ENCODE measurements at regions not wholly inside any gene's neighbourhood (a gene's known extent, or its start where the extent isn't known, plus 50 kb on each side); places are given as distances from the start of the nearest gene placed in this dataset.

DNA sequence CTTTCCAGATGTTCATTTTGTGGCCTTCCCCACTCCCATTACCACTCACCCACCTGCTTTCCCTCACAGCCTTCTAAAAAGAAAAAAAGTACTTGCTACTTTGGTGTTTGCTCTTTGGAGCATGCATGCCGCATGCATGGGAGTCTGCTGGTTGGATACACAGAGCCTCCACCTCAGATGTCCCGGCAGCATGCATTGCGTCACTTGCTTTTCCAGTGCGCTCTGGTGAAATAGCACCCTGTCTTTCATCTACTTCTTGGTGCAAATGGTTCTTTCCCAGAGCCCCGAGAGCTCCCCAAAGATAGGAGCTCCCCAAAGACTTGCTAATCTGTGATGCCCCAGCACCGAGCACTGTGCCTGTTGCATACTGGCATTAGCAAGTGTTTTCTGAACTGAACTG, 333.2 kb upstream of the ZNF507 start:
- DNase-seq = peak; percentile 11

DNA sequence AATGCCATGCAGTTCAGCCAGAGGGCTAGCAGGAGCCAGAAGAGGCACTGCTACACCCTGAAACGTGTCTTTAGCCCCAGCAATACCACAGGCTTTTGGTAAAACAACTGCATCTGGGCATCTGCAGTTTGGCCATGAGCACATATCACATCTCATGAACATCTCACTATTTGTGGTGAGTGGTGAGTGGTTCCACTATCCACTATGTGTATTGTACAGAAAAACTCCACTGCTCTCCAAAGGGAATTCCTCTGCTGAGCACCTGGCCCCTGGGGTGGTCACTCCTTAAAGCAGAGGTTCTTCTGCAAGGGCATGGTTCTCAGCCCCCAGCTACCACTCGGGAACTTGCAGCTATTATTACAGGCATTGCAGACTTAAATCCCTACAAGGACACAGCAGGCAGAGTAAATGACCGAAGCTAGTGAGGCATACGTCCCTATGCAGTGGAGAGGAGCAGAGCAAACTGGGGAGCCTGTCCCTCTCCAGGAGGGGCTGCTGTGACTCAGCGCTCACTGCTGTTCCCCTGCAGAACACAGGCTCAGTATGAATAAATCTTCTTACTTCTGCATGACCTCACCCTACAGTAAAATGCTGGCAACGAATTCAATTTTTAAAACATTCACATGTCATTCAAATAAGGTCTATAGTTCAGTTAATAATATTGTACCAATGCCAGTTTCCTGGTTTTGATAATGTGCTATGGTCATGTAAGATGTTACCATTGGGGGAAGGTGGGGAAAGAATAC, 332.4 kb upstream of the ZNF507 start:
- DNase-seq = no peak

DNA sequence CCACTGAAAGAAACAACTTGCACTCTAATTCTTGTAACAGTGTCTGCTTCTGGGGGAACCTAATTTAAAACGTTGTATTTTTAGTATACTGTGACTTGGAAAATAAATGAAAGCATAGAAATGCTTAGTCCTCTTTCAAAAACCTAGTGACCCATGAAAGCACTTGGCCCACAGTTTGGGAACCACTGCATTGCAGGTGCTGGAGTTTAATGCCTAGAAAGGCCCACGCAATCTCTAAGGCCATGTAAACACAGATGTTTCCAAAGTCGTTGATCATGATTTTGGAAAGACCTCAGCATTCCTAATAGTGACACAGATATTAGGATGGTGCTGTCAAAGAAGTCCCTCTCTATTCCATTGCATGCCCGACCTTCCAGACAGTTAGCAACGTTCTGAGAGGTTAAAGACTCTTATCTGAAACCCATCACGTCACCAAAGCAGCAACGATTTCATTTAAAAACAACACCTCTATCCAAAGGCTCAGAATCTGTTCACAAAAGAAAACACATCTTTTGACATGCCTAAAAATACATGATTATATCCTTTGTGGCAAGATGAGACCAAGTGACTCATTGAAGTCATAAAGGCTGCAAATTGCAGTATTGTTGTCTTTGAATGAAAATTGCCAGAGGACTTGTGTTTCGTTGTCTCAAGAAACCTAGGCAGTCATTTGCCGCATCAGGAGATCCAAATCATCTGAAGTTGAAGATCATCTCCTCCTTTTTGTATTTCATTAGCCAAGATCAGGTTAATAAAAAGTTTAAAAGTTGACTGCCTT, 328.0 kb upstream of the ZNF507 start:
- DNase-seq = no peak

DNA sequence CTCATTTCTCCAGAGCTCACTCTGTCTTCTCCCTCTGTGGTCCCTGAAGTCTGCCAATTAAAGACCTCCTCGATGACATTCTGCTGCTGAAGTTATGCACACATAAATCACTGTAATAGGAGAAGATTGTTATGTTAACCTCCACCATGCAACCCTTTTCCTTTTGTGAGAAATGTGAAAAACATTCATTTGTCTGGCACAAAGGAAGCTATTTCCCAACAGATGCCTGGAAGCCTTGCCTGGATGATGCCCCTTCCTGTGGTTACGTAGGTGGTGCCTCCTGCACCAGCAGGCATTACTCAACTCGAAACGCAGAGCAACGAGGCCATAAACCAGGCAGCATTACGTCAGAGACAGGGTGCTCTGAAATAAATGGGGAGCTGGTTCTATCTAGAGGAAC, 327.4 kb upstream of the ZNF507 start:
- DNase-seq = no peak

DNA sequence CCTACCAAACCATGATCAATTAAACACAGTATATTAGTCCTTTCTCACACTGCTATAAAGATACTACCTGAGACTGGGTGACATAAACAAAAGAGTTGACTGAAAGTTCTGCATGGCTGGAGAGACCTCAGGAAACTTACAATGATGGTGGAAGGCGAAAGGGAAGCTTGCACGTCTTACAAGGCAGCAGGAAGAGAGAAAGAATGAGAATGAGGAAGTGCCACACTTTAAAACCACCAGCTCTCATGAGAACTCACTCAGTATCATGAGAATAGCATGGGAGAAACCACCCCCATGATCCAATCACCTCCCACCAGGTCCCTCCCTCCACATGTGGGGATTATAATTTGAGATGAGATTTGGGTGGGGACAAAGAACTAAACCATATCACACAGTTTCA, 324.9 kb upstream of the ZNF507 start:
- no peak for DNase-seq

DNA sequence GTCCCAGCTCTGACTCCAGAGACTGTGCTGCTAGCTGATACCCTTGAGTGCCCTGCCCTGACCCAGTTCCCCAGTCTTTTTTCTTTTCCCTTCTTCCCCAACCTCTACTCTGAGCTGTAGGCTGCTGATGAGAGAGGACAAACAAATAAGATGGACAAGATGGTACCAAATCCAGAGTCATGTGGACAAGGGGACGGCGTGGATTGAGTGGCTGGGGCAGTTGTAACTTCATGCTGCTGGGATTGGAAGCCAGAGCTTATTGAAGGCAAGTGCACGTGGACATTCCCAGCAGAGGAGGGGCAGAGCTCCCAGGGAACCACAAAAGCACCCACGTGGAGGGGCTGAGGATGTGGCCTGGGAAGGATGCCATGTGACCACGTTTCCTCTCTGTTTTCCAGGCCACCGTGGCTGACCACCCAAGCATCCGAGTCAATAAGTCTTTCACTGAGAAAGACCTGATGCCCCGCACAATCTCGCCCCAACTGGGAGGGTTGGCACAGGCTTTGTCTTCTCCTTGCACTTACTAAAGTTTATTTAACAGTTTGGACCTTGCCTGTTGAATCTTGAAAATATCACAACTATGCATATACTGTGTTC, 323.3 kb upstream of the ZNF507 start:
- no peak for DNase-seq

DNA sequence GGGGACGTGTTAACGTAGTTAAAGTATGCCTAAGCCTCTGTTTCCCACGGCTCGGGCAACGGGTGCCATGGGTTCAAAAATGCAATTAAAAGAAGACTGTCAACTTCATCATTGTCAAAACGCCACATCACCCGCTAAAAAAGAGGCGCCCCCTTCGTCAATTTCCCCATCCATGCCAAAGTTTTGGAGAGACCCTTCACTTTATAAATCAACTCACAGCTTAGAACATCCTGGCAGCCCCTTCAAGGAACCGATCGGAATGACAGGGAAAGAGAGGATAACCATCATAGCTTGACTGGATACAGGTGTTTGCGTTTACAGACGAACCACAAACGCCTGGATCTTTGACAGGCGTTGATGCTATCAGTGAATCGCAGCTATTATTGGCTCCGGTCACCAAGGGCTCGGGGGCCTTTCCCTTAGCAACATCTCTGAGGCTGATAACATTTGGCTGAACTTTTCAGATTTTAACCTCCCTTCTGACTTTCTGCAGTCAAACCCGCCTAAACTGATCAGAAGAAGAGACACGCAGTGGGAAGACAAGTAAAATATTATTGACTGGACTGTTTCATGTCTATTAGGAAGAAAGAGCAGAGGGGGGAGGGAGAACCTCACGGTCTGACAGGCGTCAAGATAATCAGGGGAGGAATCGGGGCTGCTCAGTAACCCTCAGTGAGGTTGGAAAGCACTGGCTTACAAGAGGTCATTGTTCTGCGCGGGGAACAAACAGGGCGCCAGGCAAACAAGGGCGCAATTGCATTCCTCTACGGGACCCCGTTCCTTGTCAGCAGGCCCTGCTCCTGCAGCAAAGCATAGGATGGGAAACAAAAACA, 322.5 kb upstream of the ZNF507 start:
- no peak for DNase-seq

DNA sequence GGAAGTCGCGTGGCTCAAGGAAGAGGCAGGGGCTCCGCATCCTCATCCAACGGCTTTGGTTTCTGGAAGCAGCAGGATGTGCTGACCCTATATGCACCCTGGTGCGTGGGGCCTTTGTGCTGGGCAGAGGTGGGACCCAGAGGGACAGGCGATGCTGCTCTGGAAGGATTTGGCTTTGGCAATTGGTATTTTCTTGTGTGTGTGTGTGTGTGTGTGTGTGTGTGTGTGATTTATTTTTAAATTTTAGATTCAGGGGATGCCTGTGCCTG, 321.9 kb upstream of the ZNF507 start:
- no peak for DNase-seq

DNA sequence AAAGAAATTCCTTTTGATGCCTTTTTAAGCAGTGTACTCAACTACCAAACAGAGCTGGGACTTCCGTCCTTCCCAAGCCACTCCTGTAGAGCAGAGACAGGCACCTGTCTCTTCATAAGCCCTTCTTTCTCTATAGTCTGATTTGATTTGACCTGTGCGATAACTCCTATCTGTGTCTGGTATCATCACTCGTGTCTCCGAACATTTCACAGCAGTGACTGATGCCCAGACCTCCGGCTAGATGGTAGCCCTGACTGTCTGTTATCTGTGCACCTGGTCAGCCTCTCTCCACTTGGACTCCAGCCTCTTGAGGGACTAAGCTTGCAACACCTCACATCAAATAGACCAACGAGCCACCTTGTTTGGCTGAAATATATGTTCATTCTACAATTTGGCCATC, 316.2 kb upstream of the ZNF507 start:
- DNase-seq = no peak

DNA sequence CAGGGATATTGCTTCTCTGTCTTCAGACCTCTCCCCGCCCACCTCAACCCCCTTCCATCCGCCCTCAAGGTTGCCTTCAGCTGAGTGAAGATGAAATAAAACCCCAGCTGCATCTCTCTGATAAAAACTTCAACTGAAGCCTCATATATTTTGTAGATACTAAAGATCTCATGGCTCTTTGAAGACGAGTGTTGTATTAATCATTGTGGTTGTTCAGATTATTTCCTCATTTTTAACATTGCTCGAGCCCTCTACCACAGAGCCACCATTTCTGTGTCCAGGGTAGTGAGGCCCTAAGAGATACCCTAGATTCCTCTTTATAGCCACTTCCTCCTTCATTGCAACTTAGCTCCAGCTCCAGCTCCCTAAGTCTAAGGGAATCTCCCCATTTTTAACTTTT, 312.8 kb upstream of the ZNF507 start:
- DNase-seq = no peak

DNA sequence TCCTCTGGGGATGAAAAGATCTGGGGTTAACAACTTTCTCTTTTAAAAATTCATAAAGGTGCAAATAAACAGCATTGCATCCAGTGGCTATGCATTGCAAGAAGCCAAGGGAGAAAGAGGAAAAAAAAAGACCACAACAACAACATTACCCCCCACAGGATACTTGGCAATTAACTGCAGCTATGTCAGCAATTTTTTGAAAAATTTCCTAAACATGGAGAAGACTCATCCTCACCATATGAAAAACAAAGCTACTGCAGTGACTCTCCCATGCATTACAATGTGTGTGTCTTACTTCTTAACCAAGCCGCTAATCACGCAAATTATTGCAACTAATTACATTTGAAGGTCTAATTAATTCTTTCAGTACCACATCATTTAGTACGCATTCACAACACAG, 309.8 kb upstream of the ZNF507 start:
- DNase-seq = no peak

DNA sequence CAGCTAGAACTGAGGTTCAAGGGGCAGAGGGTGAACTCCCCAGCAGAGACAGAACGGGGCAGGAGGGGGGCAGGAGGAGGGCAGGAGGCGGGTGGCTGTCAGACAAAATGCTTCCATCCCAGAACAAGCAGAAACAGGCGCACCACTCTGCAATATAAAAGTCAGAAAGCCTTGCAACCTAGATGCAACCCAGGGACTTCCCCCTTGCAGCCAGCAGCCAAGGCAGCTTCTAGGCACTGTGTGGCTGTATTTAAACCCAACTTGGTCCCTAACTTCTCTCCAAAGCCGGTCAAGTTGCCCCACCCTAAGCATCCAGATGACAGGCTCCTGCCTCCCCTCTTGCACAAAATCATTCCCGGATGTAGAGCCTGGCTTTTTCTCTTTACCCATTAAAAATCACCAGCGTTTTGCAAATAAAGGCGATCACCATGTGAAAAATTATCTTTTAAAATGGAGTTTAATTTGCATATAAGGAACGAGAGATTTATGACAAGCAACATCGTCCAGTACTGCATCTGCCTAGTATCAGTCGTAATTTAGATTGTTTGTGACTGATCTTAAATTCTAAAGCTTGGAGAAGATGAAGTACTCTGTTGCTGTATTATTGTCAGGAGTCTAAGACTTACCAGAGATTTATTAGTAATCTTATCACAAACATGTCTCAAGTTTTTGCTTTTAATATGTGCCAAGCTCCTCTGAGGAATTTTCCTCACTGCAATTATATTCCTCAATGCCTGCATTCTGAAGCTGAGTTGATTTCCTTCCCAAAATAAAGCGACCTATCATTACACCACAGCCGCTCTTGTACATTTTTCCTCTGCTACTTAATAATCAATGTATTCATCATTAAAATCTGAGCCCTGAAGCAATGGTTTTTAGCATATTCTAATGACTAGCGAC, 307.1 kb upstream of the ZNF507 start:
- no peak for DNase-seq

DNA sequence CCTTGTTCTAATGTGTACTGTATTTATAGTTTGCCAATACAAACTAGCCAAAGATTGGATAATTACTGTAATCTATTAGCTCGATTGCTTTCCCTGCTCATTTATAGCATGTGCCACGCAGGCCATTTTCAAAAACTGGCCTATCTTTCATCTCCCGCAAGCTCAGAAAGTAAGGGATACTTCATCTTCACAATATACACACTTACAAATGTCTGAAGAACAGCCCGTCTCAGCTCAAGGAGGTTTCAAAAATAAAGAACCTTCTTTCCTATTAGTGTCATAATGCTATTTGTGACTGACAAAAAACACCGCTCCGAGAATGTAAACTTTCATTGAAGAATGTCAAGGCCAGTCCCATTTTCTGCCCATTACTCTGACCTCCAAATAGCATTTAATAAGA, 306.4 kb upstream of the ZNF507 start:
- DNase-seq = no peak

DNA sequence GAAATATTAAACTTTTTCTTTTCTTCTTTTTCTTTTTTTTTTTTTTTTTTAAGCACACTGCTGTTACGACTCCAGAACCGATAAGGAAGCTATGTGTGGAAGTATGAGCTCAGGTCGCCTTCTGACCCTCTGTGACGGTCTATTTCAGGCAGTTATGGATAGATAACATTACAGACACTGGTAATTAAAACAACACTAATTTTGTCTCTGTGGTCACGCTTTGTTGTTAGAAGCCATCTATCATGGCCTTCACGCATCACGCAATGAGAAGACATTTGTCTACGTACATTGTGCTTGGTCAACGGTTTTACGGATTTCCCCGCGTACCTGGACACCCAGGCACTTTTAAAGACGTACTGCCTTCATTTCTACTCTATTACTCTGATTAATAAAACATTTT, 306.0 kb upstream of the ZNF507 start:
- no peak for DNase-seq

DNA sequence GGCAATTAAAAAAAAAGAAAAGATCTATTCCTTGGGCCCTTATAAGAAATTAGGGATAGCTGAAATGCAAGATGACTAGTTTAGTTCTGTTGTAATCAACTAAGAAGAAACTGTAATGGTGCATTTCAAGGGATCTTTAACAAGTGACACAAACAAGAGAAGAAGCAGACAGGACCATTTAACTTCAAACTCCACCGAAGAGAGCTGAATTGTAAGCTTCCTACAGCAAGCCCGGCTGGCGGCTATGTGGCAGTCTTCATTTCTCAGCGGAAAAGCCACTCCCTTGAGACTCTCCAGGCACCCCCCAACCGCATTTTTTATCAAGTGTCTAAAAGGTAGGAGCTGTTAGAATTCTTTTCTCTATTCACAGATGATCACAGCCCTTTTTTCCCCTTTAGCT, 305.2 kb upstream of the ZNF507 start:
- DNase-seq = peak; percentile 42

DNA sequence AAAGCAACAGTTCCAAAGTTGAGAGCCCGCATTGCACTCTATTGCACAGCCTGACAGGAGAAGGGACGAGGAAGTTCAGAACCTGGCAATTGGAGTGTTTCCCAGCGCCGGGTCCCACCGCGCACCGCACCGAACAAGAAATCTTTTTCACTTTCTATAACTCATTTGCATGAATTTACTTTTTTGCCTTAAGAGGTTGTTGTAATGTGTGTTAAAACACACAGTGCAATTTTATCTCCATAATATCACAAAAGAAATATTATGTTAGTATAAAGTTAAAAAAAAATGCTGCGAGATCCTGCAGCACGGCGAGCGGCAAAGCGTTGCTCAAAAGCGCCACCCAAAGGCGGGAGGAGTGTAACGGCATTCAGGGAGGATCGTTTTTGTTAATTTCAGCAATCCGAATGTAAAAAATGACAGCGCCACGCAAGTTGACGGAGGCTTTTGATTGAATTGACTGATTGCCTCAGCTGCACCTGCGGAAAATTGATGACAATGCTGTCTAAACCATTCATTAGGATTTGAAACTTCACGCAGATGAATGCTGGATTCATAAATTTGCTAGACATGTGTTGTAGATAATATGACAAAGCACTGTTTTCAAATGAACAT, 303.6 kb upstream of the ZNF507 start:
- DNase-seq = peak; percentile 82

DNA sequence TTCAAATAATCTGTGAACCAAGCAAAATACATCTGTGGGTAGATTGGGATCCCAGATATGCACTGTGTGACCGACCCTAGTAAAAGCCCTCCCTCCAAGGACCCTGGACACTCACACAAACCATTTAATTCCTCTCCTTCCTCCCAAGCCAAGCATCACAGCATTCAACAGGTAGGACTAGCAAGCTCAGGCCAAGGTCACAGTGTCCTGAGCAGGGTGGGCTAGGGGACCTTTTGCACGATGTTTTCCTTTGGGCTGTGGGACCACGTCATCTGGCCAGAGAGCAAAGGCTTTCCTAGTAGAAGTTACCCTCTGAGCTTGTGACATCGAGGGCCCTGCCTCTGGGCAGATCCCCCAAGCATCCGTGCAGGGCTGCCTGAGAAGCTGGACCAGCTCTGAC, 297.6 kb upstream of the ZNF507 start:
- no peak for DNase-seq

DNA sequence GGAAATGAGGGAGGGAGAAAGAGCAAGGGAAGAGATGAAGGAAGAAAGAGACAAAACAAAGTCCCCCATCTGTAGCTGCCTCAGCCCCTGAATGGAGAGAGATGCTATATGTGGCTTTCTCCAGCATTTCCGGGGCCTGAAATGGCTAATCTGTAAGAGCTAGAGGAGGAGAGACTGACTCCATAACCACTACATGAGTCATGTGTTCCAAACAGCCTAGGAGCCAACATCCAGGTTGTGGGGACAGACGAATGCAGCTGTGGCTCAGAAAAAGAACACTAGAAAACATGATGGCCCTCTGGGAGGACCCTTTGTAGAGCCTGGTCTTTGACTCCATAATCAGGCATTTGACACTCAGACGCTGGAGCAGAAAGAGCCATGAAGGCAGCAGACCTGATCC, 292.0 kb upstream of the ZNF507 start:
- DNase-seq = no peak

DNA sequence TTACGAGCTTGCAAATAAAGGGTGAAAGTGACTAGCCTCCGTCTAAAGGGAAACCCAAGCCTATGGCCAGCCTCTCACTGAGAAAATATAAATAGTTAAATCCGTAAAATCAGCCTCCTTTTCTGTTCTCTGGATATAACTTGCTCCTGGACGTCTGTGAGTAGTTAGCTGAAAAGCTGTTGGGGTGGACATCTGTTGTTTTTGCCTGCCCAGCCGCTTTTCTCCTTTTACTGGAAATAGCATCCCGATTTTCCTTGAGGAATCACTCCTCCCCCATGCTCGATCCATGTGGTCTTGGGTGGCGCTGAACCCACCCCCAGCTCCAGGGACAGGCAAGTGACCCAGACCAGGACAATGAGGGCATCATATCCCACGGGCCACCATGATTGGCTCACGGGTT, 291.5 kb upstream of the ZNF507 start:
- DNase-seq = no peak

DNA sequence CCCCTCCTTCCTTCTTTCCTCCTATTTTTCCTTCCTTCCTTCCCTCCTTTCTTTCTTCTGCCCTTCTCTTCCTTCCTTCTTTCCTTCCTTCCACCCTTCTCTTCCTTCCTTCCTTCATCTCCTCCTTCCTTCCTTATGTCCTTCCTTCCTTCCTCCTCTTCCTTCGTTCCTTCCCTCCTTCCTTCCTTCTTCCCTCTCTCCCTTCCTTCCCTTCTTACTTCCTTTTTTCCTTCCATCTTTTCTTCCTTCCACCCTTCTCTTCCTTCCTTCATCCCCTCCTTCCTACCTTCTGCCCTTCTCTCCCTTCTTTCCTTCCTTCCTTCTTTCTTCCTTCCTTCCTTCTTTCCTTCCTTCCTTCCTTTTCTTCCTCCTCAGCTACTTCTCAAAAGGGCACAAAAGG, 287.3 kb upstream of the ZNF507 start:
- no peak for DNase-seq

DNA sequence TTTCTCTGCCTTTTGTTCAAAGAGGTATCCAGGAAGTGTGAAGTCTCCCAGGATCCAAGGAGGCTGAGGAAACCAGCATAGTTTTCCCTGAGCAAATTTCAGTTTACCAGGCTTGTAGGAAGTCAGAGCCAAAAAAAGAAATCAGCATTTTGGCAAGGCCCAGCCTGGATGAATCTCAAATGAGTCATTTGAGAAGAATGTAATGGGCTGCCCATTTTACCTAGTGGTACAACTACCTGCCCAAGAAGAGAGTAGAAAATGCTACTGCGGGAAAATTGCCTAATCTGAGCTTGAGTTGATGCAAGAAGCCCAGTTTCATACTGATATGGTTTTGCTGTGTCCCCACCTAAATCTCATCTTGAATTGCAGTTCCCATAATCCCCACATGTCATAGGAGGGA, 284.1 kb upstream of the ZNF507 start:
- DNase-seq = no peak

DNA sequence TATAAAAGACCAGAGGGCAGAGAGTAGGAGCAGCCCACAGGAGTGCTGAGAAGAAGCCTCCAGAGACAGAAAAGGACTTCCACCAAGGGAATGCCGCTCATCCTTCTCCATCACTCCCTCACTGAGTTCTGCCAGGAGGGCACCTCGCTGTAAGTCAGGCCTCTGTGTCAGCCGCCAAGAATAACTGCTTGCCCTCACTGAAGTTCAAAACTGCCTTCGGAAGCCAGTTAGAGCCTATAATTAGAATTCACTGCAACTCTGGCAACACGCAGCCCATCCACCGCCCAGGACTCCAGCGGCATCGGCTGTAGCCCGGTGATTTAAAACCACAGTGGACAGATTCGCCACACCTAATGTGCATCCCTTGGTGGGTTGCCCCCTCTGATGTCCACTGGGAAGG, 281.8 kb upstream of the ZNF507 start:
- no peak for DNase-seq
